Hematopoietic multipotent progenitor cell (in vitro differentiated cells): ENCODE measurements at regions not wholly inside any gene's neighbourhood (a gene's known extent, or its start where the extent isn't known, plus 50 kb on each side); places are given as distances from the start of the nearest gene placed in this dataset.
A peak's percentile ranks its signal among the peaks of the same experiment; 100 is the strongest.

ENCODE experiments used
- DNase-seq, 3 donors: peaks; one replicate each; pipeline ENCODE4 v3.0.0-alpha.2; 2011 to 2015; ENCODE audit warnings: low read depth in 2 of 3, low spot score in 2 of 3

- no peak for DNase-seq
Observed at GRCh38 chr2:37780387-37780676, 108.9 kb upstream of the CDC42EP3 start.

DNA sequence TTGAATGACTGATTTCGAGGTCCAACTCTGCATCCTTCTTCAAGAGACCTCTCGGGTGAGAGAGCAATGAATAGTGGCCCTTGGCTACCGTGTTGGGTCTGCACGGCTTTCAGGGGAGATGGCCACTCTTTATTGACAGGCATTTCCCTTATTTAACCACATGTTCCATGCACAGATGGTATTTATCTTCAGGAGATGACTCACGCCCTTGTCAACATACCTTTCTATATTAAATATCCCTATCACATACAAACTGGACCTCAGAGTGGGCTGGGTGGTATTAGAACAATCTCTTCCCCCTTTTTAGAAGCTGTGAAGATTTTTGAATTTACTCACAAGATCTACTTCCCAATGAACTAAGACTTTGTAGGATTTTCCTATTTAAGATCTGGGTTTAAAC, 109.6 kb upstream of the CDC42EP3 start:
- DNase-seq: no peak

DNA sequence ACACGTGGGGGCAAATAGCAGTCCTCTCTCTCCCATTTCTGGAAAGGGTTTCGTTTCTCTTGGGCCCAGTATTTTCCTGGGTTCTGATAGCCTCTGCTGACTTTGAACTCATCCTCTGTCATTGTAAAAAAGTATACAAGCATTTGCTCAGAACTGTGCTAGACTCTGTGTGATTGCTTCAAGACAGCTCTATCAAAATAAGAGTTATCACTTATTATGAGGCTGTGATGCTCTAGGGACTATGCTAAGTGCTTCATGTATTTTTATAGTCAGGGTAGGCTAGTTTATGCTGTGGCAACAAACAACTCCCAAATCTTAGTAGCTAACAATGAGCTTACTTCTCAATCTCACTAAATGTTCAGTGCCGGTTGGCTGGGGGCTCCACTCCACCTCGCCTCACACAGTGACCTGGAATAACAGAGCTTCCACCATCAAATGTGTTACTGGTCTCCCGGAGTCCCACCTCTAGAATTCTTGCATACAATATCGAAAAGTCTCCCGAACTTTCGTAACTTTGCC, 110.8 kb upstream of the CDC42EP3 start:
- no peak for DNase-seq

- no peak for DNase-seq
Observed at GRCh38 chr2:37782721-37783371, 111.4 kb upstream of the CDC42EP3 start.

GRCh38 chr2:37783545-37783944, 112.1 kb upstream of the CDC42EP3 start:
- no peak for DNase-seq

DNA sequence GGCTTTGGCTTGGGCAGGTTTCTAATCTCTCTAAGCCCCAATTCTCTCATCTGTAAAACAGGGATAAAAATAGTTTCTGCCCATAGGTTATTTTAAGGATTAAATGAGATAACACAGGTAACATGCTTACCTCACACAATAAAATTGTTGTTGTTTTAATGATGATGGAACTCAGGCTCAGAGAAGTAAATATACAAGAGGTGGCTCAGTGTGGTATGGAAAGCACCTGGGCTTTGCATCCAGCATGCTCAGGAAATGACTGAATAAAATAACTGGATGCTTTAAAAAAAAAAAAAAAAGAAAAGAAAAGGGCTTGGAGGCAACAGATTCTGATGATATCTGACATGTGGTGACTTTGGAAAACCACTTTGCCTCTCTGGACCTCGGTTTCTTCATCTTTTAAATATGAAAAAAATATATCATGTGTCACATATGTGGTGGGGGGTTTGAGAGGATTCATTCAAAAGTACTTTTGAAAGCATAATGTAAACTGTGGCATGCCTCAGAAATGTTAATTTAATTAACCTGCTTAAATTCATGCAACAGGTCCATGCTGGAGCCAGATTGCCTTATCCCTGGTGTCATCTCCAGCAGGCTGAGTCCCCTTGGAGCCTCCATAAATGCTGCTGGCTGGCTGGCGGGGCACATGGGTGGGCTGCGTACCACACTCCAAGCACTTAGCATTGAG, 112.8 kb upstream of the CDC42EP3 start:
- no peak for DNase-seq

DNA sequence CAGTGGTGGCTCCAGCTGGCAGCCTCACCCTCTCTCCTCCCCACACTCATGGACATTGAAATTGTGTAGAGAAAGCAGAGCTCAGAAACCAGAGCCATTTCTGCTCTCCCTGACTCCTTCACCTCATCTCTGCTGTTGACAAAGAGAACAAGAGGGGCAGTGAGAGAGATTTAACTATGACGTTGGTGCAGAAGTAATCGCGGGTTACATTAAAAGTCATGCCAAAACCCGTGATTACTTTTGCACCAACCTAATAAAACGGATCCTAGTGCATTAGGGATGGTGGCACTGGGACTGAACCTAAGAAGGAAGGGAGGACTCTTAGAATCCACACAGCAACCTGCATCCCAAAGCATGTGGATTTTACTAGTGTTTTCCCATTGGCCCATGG, 113.3 kb upstream of the CDC42EP3 start:
- no peak for DNase-seq

DNA sequence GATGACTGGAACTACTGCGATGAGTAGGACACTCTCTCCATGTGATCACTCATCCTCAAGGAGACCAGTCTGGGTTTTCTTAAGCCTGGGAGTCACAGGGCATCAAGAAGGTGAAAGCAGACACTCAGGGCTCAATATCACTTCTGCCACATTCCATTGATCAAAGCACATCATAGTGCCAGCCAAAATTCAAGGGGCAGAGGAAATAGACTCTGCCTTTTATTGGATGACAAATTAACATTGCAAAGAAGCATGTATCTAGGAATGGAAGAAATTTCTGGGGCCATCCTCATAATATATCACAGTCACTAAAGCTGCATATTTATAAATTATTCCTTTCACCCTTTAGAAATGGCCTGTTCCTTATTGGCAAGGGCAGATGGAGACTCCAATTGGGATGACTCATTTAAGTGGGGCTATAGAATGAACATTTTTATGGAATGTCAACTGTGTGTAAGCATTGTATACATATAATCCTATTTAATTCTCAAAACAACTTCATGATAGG, 114.8 kb upstream of the CDC42EP3 start:
- no peak for DNase-seq

DNA sequence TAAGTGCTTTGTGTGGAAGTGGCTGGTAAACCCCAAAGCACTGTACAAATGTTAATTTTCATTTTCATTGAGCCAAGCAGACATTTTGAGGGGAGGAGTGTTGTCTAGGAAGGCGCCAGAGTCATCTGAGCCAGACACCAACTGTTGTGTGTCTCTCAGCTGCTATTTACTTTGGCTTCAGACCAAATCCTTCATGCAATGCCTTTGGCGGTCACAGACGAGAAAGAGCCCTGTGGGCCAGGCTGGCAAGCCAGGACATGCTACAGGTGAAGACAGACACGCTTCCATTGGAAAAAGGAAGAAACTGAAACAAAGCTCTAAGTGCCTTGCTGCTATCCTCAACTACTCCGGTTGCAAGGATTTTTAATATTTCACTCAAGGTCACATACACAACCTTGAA, 115.4 kb upstream of the CDC42EP3 start:
- DNase-seq: no peak

DNA sequence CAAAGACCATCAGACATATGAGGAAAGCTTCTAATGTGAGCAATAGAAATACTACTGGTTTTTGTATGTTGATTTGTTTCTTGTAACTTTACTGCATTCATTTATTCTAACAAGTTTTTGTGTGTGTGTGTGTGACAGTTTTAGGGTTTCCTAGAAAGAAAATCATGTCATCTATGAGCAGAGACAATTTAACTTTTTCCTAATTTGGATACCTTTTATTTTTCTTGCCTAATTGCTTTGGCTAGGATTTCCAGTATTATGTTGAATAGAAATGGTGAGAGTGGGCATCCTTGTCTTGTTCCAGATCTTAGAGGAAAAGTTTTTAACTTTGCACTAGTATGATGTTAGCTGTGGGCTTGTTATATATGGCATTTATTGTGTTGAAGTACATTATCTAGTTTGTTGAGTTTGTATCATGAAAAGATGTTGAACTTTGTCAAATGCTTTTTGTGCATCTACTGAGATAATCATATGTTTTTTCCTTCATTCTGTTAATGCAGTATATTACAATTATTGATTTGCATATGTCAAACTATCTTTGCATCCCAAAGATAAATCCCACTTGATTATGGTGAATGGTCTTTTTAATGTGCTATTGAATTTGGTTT, 117.3 kb upstream of the CDC42EP3 start:
- no peak for DNase-seq

DNA sequence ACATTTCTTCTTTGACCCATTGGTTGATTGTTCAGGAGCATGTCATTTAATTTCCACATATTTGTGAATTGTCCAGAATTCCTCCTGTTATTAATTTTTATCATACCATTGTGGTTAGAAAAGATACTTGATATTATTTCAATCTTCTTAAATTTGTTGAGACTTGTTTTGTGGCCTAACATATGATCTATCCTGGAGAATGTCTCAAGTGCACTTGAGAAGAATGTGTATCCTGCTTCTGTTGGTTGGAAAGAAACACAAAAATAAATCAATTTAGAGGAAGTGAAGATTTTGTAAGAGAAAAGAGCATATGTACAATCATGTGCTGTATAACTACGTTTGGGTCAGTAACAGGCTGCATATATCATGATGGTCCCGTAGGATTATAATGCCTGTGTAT, 118.6 kb upstream of the CDC42EP3 start:
- DNase-seq: peak in 1 of 3 donors; percentile 29

DNA sequence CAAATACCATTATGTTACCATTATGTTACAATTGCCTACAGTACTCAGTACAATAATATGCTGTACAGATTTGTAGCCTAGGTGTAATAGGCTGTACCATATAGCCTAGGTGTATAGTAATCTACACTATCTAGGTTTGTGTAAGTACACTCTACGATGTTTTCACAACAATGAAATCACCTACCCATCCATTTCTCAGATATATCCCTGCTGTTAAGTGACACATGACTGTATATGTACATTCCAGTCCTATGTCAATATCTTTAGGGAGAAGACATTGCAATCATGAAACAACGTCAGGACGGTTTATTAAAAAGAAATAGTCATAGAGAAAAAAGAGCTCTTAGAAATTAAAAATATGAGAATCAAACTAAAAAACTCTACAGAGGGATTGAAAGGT, 119.0 kb upstream of the CDC42EP3 start:
- DNase-seq: no peak

DNA sequence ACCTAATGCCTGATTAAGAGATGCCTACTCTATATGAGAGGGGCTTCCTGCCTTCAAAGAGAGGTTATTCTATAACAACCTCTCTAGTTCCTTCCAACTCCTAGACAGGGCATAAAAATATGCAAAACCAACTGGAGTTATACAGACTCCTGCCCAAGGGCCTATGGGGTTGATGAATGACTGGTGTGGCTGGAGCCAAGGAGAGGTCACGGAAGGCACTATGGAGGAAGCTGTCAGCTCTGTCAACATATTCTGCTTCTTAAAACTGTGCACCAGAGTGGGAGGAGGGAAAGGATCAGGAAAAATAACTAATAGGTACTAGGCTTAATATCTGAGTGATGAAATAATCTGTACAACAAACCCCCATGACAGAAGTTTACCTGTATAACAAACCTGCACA, 120.9 kb upstream of the CDC42EP3 start:
- DNase-seq: no peak

- no peak for DNase-seq
Observed at GRCh38 chr2:37793004-37793403, 121.6 kb upstream of the CDC42EP3 start.

DNA sequence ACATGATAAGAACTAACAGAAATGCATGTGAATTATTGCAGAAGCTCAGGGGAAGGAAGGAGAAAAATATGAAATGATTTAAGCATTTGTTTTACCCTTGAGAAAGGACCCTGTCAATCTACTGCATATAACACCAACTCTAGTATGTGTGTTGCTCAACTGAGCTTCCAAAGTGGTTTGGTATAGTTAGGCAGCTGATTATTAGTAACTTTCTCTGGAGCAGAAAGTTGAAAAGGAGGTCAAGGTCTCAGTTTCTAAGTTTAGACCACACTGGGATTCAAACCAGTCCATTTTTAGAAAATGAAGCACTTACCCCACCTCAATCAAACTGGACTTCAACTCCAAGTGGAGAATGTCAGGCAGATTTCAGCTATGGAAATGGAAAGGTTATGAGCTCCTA, 123.3 kb upstream of the CDC42EP3 start:
- DNase-seq: no peak

DNA sequence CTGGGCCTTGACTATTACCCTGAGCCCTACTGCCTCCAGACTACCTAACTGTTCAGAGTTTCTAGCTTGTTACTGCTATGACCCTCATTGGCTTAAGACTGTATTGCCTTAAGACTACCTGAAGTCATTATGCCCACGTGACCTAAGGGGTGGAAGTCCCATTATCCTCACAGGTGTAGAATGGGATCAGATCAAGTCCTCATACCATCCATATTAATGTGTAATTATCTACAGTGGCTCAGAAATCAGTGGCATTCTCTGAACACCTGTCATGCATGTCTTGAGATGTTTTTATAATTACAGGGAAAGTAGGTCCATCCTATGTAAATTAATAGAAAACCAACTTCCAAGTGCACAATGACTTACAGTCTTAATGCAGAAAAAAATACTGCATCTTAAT, 124.0 kb upstream of the CDC42EP3 start:
- no peak for DNase-seq

DNA sequence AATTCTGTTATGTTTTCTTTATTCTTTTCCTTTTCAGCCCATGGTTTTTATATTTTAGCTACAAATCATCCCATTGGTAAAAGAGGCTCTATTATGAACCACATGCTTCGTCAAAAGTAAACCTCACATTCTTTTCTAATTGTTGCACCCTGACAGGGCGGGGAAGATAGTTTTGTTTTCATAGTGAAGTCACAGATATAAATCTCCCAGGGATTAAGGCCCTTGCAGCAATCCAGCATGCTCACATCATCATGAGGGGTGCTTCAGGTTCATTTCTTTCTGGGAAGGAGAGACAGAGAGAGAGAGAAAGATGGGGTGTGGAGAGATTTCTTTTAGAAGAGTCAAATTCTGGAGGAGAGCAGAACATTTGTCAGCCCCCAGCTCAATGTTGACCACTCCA, 124.5 kb upstream of the CDC42EP3 start:
- DNase-seq: no peak

- no peak for DNase-seq
Observed at GRCh38 chr2:37796481-37796880, 125.0 kb upstream of the CDC42EP3 start.

DNA sequence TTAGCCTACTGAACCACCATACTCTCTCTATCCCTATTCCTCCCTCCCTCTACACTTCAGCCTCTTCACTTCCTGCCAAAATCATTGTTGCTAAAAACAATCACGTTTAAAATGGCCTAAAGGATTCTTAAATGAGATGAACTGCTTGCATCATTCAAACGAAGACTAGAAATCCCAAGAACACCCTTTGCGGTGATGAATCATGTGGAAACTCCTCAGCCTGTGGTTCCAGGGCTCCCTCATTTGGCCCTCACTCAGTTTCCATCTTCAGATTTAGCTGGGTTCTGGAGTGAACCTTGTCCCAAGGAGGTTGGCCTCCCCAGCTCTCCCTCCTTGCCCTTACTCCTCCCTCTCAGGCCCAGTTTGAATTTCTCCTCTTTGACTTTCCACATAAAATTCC, 125.6 kb upstream of the CDC42EP3 start:
- no peak for DNase-seq

GRCh38 chr2:37798315-37799005, 126.6 kb upstream of the RMDN2 start:
- peak in 2 of 3 donors; percentile 13 to 31 for DNase-seq

- no peak for DNase-seq
Observed at GRCh38 chr2:37800176-37800858, 124.8 kb upstream of the RMDN2 start.
